ENCODE measurements at regions not wholly inside any gene's neighbourhood (a gene's known extent, or its start where the extent isn't known, plus 50 kb on each side); places are given as distances from the start of the nearest gene placed in this dataset.
"Not testable (repeated sequence)": the region's sequence is repeated elsewhere in the genome, so short reads cannot be mapped to it uniquely, and the experiment has no call there.

GRCh38 chr13:68948586-68948985 lies 1159.0 kb upstream of the ATXN8OS start:
- no peak for DNase-seq (ENCODE audit: low read depth)

GRCh38 chr13:68944272-68944671 lies 1163.4 kb upstream of the ATXN8OS start:
- DNase-seq (ENCODE audit: low read depth), result no peak

DNA sequence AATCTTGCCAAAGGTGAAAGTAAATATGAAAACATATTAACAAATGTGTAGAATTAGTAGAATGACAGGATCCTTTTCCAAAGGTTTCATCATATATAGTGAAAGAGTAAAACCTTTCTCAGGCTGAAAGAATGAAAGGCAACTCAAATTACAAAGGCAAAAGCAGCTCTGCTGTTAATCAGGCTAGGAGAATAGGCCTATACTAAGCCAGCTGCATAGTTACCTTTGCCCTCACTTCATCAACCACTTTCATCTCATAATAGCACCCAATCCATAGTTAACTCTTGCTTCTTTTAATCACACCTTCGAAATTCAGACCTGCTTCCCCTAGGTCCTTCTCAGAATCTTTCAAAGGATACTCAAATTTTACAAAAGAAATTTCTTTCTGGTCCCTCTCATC lies 1167.6 kb upstream of the ATXN8OS start:
- DNase-seq (ENCODE audit: low read depth), result no peak

DNA sequence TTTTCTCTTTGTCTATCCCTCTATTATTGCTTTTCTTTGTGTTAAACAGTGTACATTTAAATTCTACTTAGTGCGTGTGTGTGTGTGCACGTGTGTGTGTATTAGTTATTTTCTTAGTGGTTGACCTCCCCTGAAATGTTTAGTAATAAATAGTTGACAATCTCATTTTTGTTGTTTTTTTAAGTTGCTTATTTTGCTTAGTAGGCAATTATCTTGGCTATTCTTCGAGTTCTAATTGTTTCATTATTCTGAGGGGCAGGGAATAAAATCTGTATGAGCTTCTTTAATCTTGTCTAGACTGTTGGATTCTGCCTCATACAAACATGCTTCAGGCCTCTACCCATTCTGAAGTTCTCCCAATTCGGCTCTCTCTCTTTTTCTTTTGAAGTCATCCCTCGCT lies 1169.0 kb upstream of the ATXN8OS start:
- DNase-seq (ENCODE audit: low read depth), result no peak

- DNase-seq (ENCODE audit: low read depth), result no peak
Observed at GRCh38 chr13:68929075-68929745, 1178.4 kb upstream of the ATXN8OS start.

DNA sequence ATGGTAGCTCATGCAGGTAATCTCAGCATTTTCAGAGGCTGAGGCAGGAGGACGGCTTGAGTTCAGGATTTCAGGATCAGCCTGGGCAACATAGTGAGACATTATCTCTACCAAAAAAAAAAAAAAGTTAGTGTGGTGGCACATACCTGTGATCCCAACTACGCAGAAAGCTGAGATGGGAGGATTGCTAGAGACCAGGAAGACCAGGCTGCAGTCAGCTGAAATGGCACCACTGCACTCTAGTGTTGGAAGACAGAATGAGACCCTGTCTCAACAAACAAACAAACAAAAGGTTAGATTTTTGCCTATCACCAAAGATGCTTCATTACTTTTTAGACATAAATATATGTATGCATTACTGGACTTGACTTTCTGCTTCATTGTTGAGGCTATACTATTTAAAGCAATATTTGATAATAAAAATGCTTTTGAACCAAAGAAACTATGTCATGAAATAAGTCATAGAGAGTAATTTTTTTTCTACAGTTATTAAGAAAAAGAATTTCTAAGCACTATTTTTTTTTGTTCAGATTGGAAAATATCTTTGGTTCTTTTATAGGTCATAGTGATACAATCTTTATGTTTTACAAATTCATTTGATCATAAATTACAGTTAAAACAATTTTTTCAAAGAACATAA lies 1180.1 kb upstream of the ATXN8OS start:
- DNase-seq (ENCODE audit: low read depth), result peak; percentile 43

GRCh38 chr13:68923995-68924394 lies 1183.6 kb upstream of the ATXN8OS start:
- no peak for DNase-seq (ENCODE audit: low read depth)

- DNase-seq (ENCODE audit: low read depth), result no peak
Observed at GRCh38 chr13:68908879-68909278, 1198.7 kb upstream of the ATXN8OS start.

- no peak for DNase-seq (ENCODE audit: low read depth)
Observed at GRCh38 chr13:68905186-68905585, 1202.4 kb upstream of the ATXN8OS start.

DNA sequence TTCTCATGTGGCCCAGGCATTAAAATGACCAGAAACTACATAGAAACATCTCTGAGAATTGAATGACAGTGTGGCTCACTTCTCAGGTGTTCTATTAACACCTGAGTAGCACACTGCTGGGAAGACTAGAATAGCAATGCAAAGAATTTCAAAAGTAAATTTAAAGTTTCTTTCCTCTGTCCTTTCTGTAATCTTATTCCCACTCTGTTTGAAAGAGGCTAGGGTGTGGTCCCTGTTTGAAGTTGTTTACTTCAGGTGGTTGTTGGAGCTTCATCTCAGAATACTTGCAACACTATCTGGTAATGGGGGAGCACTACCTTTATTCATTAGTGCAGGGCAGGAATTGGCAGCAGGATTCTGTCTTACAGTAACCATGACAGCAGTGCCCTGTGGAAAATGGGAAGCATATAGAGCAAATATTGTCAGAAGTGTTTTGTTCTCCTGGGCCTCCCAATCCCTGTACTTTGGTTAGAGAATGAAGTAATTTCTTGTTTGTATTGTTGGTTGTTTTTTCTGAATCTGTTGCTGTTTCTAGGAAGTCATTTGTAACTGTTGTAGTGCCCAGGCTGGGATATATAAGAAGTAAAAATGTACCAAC lies 1210.2 kb upstream of the ATXN8OS start:
- no peak for DNase-seq (ENCODE audit: low read depth)

DNA sequence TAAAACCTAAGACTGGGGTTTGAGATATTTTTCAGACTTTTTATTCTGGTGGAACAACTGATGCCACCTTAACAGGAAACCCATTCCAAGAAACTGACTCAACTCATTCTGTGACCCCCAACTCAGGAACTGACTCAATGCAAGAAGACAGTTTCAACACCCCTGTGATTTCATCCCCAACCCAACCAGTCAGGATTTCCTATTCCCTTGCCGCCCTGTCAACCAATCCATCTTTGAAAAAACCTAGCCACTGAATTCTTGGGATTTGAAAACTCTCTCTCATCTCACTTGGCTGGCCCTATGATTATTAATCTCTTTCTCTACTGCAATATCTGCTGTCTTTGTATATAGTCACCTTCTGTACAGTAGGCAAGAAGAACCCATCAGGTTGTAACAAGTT lies 1211.9 kb upstream of the ATXN8OS start:
- DNase-seq (ENCODE audit: low read depth), result peak; percentile 22

GRCh38 chr13:68893721-68894120 lies 1213.9 kb upstream of the ATXN8OS start:
- not testable (repeated sequence) for DNase-seq (ENCODE audit: low read depth)

DNA sequence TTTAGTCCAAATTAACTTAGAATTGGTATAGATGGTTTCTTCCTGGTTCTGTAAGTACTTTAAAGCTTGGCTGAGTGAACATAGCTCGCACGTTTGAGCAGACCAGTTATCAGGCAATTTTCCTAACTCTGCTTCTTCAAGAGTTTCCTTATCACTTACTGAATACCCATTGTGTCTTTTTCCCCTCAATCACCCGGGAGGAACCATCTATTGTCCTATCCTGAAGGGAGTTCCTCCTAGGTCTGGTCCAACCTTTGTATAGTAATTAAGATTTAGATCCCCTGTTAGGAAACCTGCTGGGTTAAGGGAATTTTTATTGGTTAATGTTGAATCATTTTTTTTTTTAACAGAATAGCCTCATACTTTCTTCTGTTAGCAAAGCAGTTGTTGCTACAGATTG lies 1215.0 kb upstream of the ATXN8OS start:
- DNase-seq (ENCODE audit: low read depth), result not testable (repeated sequence)

DNA sequence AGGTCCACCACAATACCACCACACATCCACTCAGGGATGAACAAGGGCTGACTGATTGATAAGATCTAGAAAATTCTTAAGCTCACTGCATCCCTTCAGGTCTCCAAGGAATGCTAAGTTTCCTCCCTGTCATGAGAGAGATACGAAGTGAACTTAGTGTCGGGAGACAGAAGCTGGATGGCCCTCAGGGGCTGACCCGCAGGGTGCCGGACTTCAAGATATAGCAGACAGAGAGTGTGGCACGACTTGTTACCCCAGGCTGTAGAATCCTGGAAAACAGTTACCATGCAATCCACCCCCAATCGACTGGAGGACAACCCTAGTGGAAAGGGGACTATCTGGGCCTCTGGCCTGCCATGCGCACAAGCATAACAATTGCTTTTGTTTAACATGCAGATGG lies 1217.5 kb upstream of the ATXN8OS start:
- not testable (repeated sequence) for DNase-seq (ENCODE audit: low read depth)

DNA sequence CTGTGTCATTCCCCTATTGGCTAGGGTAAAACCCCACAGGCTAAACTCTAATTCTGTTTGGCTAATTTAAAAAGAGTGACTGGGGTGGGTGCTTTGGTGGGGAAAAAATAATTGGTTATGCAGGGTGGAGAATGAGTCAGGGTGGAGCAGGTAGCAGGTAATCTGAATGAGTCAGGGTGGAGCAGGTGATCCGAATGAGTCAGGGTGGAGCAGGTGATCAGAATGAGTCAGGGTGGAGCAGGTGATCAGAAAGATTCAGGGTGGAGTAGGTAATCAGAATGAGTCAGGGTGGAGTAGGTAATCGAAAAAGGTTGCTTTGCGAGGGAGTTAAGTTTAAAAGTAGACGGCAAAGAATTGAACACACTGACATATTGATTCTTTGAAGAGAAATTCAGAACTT lies 1218.8 kb upstream of the ATXN8OS start:
- no peak for DNase-seq (ENCODE audit: low read depth)

GRCh38 chr13:68872338-68872737 lies 1235.3 kb upstream of the ATXN8OS start:
- peak; percentile 36 for DNase-seq (ENCODE audit: low read depth)

DNA sequence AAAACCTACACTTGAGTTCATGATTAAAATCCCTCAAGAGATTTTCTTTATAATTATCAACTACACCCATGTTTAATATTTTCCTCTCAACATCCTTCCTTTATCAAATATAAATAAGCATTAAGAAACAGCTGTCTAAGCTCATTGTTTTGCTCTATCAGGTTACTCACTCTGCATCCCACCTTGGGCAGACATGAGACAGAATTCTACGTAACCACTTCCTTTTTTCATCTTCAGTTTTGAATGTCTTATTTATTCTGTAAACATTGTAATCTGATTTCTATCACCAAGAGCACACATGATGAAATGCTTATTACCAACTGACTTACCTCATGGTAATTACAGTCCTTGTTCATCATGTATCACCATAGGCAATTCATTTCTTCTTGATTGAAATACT lies 1256.6 kb upstream of the ATXN8OS start:
- DNase-seq (ENCODE audit: low read depth), result no peak

DNA sequence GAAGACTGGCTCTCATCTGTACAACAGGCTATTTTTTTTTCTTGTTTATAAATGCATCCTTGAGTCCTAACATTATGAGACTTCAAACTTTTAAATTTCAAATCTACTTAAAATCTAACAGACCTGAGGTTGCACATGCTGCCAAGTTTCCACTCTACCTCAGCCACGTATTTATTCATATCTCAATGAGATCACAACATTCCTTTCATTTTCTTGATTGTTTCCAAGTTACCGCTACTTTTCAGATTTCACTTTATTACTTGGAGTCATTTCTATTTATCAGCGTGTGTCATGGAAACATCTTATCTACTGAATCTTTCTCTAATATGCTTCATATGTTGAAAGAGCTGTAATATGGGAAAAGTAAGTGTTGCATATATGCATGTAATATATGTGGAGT lies 1257.5 kb upstream of the ATXN8OS start:
- DNase-seq (ENCODE audit: low read depth), result peak; percentile 3

GRCh38 chr13:68846663-68847062 lies 1261.0 kb upstream of the ATXN8OS start:
- DNase-seq (ENCODE audit: low read depth), result no peak

DNA sequence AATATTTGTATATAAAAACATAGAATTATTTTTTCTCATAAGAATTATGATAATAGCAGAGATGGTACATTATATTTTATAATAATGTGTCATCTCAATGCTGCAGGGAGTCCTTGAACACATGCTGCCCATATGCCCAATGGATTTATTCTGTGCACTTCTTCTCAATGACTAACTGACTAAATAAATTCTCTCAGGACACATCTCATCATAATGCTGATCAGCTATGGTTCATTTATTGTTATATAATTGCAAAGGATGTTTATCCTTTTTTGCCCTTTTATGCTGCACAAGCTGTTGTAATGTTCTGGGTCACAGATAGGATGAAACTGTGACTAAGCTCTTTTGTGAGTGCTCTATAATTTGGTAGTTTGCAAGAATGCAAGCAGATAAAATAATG lies 1273.3 kb upstream of the ATXN8OS start:
- no peak for DNase-seq (ENCODE audit: low read depth)

GRCh38 chr13:68816715-68817114 lies 1290.9 kb upstream of the ATXN8OS start:
- DNase-seq (ENCODE audit: low read depth), result peak; percentile 4

GRCh38 chr13:68813180-68813796 lies 1294.3 kb upstream of the ATXN8OS start:
- no peak for DNase-seq (ENCODE audit: low read depth)

- DNase-seq (ENCODE audit: low read depth), result peak; percentile 11
Observed at GRCh38 chr13:68810660-68811059, 1297.0 kb upstream of the ATXN8OS start.
